ENCODE measurements at regions not wholly inside any gene's neighbourhood (a gene's known extent, or its start where the extent isn't known, plus 50 kb on each side); places are given as distances from the start of the nearest gene placed in this dataset.
"Not testable (repeated sequence)": the region's sequence is repeated elsewhere in the genome, so short reads cannot be mapped to it uniquely, and the experiment has no call there.

DNA sequence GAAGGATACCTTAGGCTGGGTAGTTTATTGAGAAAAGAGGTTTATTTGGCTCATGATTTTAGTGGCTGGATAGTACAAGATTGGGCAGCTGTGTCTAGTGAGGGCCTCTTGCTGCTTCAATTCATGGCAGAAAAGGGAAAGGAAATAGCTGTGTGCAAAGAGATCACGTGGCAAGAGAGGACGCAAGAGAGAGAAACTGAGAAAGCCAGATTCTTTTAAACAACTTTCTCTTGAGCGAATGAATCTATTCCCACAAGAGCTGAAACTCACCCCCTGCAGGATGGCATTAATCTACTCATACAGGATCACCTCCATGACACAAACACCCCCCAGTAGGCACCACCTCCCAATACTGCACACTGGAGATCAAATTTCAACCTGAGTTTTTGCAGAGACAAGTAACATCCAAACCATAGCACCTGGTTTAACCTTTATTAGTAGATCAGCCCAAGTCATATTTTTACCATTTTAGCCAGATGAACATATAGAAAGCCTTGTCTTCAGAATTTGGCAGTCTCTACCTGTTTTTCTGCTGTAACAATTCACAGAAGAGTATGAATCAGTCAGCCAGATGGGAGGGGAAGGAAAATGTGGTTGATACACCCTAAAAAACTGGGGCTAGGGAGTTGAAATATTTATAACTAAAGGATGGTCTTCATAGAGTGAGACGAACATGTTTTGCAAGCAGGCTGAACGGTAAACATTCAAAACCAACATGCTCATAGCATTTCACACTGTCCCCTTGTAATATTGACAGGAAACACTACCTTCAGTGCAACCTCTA, 73.9 kb upstream of the NCKAP5 start:
- in situ Hi-C loops (cut with MboI; ENCODE audit: low pct_ligation_motif_present in 1 of 4, low pct_unique_long_range_greater_than_20kb in 1 of 4, low sequenced_read_pairs in 3 of 4) (no loop called here), intact Hi-C loops (cut with DNase I; ENCODE audit: low total_unique reads) (no loop called here)
- Histone ChIP-seq H3K27me3 (no peaks in the 10 kb centered on the region), H3K27ac (no peak overlapping the region), H3K4me1 (peaks cover 0 to 5% (median 0%) of the 10 kb centered on the region in 4 donors), H3K9me3 (no peaks in the 10 kb centered on the region), H3K4me3 (no peak overlapping the region), H3K36me3 (no peaks in the 10 kb centered on the region)
- DNase-seq: no peak
- WGBS, 2 donors (ENCODE audit: low coverage in 1 of 2): 69 to 75% methylated on average over 5 of the region's 5 CpGs
- TF ChIP-seq POLR2AphosphoS5 (IDR thresholded peaks at IDR 0.05): no peak
- no peak for TF ChIP-seq POLR2A (IDR thresholded peaks at IDR 0.05)
- no peak for TF ChIP-seq EP300 (IDR thresholded peaks at IDR 0.05; ENCODE audit: low read depth)
- no peak for TF ChIP-seq CTCF (IDR thresholded peaks at IDR 0.05)

DNA sequence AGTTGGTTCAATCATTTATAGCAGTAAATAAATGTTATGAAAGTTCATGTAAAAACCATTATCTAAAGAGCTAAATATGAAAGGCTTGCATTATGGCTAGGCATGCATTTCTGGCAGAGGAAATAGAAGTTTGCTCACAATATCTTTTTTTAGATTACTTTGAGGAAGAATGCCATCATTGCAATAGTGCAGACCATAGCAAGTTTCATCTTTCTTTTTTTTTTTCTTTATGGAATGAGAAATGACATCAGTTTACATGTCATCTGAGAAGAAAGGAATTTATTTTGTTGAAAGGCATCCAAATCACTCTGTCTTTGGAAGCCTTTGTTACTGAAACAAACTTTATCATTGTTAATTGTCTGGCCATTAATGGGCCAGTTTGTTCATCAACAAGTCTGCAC, 74.5 kb upstream of the NCKAP5 start:
- TF ChIP-seq POLR2AphosphoS5 (IDR thresholded peaks at IDR 0.05): no peak
- no peak for TF ChIP-seq CTCF (IDR thresholded peaks at IDR 0.05)
- no peak for TF ChIP-seq EP300 (IDR thresholded peaks at IDR 0.05; ENCODE audit: low read depth)
- TF ChIP-seq POLR2A (IDR thresholded peaks at IDR 0.05): no peak
- no peaks in the 10 kb centered on the region for H3K9me3 ChIP-seq
- in situ Hi-C loops (cut with MboI; ENCODE audit: low pct_ligation_motif_present in 1 of 4, low pct_unique_long_range_greater_than_20kb in 1 of 4, low sequenced_read_pairs in 3 of 4) (no loop called here), intact Hi-C loops (cut with DNase I; ENCODE audit: low total_unique reads) (no loop called here)
- DNase-seq: no peak
- H3K27ac ChIP-seq: no peak overlapping the region
- H3K36me3 ChIP-seq: no peaks in the 10 kb centered on the region
- H3K4me1 ChIP-seq: peaks cover 0 to 5% (median 0%) of the 10 kb centered on the region in 4 donors
- H3K4me3 ChIP-seq: no peak overlapping the region
- H3K27me3 ChIP-seq: no peaks in the 10 kb centered on the region

- Histone ChIP-seq H3K36me3 (no peaks in the 10 kb centered on the region), H3K4me1 (peaks cover 0 to 5% (median 0%) of the 10 kb centered on the region in 4 donors), H3K9me3 (no peaks in the 10 kb centered on the region), H3K27ac (no peak overlapping the region), H3K27me3 (no peaks in the 10 kb centered on the region), H3K4me3 (no peak overlapping the region)
- TF ChIP-seq CTCF (IDR thresholded peaks at IDR 0.05): no peak
- no peak for TF ChIP-seq POLR2A (IDR thresholded peaks at IDR 0.05)
- TF ChIP-seq EP300 (IDR thresholded peaks at IDR 0.05; ENCODE audit: low read depth): no peak
- no peak for TF ChIP-seq POLR2AphosphoS5 (IDR thresholded peaks at IDR 0.05)
- WGBS, 2 donors (ENCODE audit: low coverage in 1 of 2): 94 to 100% methylated on average over 2 of the region's 2 CpGs
- DNase-seq: no peak
- intact Hi-C loops (cut with DNase I; ENCODE audit: low total_unique reads): no loop called here
- in situ Hi-C loops (cut with MboI; ENCODE audit: low pct_ligation_motif_present in 1 of 4, low pct_unique_long_range_greater_than_20kb in 1 of 4, low sequenced_read_pairs in 3 of 4): no loop called here
These were observed 75.6 kb upstream of the NCKAP5 start for GRCh38 chr2:133643863-133644262.

DNA sequence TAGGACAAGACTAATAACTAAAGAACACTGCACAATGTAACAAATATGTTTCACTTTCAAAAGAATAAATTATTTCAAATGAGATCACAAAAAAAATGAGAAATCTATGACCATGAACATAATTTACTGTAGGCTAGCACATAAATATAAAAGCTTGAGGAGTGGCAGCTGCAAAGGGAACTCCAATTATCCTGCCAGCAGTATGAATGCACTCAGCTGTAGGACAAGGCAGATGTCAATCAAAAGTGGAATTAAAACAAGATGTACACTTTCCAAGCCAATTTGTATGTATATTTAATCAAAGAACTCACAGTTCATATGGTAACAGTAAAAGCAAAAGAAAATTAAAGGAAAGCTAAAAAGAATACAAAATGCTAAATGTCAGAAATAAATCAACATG, 76.6 kb upstream of the NCKAP5 start:
- DNase-seq: no peak
- no peaks in the 10 kb centered on the region for H3K36me3 ChIP-seq
- in situ Hi-C loops (cut with MboI; ENCODE audit: low pct_ligation_motif_present in 1 of 4, low pct_unique_long_range_greater_than_20kb in 1 of 4, low sequenced_read_pairs in 3 of 4) (no loop called here), intact Hi-C loops (cut with DNase I; ENCODE audit: low total_unique reads) (no loop called here)
- no peak for TF ChIP-seq EP300 (IDR thresholded peaks at IDR 0.05; ENCODE audit: low read depth)
- no peak for TF ChIP-seq CTCF (IDR thresholded peaks at IDR 0.05)
- no peak for TF ChIP-seq POLR2AphosphoS5 (IDR thresholded peaks at IDR 0.05)
- no peak for TF ChIP-seq POLR2A (IDR thresholded peaks at IDR 0.05)
- H3K4me3 ChIP-seq: no peak overlapping the region
- H3K27ac ChIP-seq: no peak overlapping the region
- peaks cover 0 to 5% (median 0%) of the 10 kb centered on the region in 4 donors for H3K4me1 ChIP-seq
- no peaks in the 10 kb centered on the region for H3K9me3 ChIP-seq
- no peaks in the 10 kb centered on the region for H3K27me3 ChIP-seq

DNA sequence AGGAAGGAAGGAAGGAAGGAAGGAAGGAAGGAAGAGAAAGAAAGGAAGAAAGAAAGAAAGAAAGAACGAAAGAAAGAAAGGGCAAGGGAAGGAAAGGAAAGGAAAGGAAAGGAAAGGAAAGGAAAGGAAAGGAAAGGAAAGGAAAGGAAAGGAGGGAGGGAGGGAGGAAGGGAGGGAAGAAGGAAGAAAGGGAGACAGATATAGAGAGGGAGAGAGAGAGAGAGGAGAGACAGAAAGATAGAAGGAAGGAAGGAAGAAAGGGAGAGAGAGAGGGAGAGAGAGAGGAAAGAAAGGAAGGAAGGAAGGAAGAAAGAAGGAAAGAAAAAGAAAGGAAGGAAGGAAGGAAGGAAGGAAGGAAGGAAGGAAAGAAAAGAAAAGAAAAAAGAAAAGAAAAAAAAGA, 79.1 kb upstream of the NCKAP5 start:
- H3K4me1 ChIP-seq; in situ Hi-C loops (cut with MboI; ENCODE audit: low pct_ligation_motif_present in 1 of 4, low pct_unique_long_range_greater_than_20kb in 1 of 4, low sequenced_read_pairs in 3 of 4); H3K36me3 ChIP-seq; H3K27ac ChIP-seq; DNase-seq; intact Hi-C loops (cut with DNase I; ENCODE audit: low total_unique reads); H3K4me3 ChIP-seq; H3K9me3 ChIP-seq; H3K27me3 ChIP-seq: not testable (repeated sequence)
- WGBS, 2 donors (ENCODE audit: low coverage in 1 of 2): 76 to 83% methylated on average over 1 of the region's 1 CpG
